KMS-11 (cell line): ENCODE measurements at regions not wholly inside any gene's neighbourhood (a gene's known extent, or its start where the extent isn't known, plus 50 kb on each side); places are given as distances from the start of the nearest gene placed in this dataset.

Source experiments
- H2AFZ ChIP-seq: fragments of 200-600 bp; sonication (generic); 2 replicates; pipeline ENCODE4 v1.6.1; 2016; ENCODE audit warnings: antibody characterized with exemption, mixed run types, low read depth
- H3K27ac ChIP-seq: fragments of 200-600 bp; sonication (generic); 2 replicates; pipeline ENCODE4 v1.6.1; 2016; ENCODE audit warnings: mild to moderate bottlenecking, mixed run types
- H3K27me3 ChIP-seq: fragments of 200-600 bp; sonication (generic); 2 replicates; pipeline ENCODE4 v1.6.1; 2017; ENCODE audit warnings: mild to moderate bottlenecking, low read depth, mixed run types, moderate library complexity; ENCODE audit not compliant: insufficient read depth
- H3K36me3 ChIP-seq: fragments of 200-600 bp; sonication (generic); 2 replicates; pipeline ENCODE4 v1.6.1; 2017; ENCODE audit warnings: mild to moderate bottlenecking, mixed run types; ENCODE audit not compliant: insufficient read depth
- H3K4me1 ChIP-seq: fragments of 200-600 bp; sonication (generic); 2 replicates; pipeline ENCODE4 v1.6.1; 2016; ENCODE audit warnings: mild to moderate bottlenecking, low read depth, mixed run types; ENCODE audit not compliant: poor library complexity, severe bottlenecking
- H3K4me2 ChIP-seq: fragments of 200-600 bp; sonication (generic); 2 replicates; pipeline ENCODE4 v1.7.0; 2016; ENCODE audit warnings: mild to moderate bottlenecking, mixed run types
- H3K4me3 ChIP-seq: fragments of 200-600 bp; sonication (generic); IDR thresholded peaks from 2 replicates; pipeline ENCODE4 v1.6.1; 2017; ENCODE audit warnings: low read depth, low read length, mixed read lengths; ENCODE audit not compliant: insufficient read depth
- H3K79me2 ChIP-seq: fragments of 200-600 bp; sonication (generic); 2 replicates; pipeline ENCODE4 v1.6.1; 2016; ENCODE audit warnings: low read depth, mixed run types; ENCODE audit not compliant: insufficient read depth
- H3K9ac ChIP-seq: fragments of 200-600 bp; sonication (generic); 2 replicates; pipeline ENCODE4 v1.6.1; 2016; ENCODE audit warnings: mild to moderate bottlenecking, mixed run types
- H4K20me1 ChIP-seq: fragments of 200-600 bp; sonication (generic); 2 replicates; pipeline ENCODE4 v1.6.1; 2016; ENCODE audit warnings: mild to moderate bottlenecking, mixed run types; ENCODE audit not compliant: insufficient read depth
- TF ChIP-seq, protein P1 (sequence below): fragments of 200-600 bp; sonication (generic); conservative IDR thresholded peaks from 2 replicates; pipeline ENCODE4 v1.6.1; 2017; ENCODE audit warnings: low read depth, mild to moderate bottlenecking, antibody characterized with exemption, low read length, moderate library complexity, mixed read lengths

DNA sequence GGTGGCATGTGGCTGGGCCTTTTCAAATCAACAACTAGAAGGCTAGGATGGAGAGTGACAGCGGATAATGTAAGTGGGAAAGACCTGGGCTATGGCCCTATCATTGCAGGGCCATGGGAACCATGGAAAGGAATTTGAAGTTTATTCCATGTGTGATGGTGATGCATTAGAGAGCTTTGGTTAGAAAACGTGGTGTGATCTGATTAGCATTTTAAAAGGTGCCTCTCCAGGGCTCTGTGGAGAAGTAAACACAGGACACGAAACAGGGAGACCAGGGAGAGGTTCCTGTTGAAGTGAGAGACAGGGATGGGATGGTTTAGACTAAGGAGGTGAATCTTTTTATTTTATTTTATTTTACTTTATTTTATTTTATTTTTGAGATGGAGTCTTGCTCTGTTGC lies 749.5 kb downstream of the GATA3 start:
- Histone ChIP-seq H3K79me2 (no peaks in the 10 kb centered on the region), H4K20me1 (no peaks in the 10 kb centered on the region), H3K4me3 (no peak overlapping the region), H3K4me1 (no peaks in the 10 kb centered on the region), H3K4me2 (no peak overlapping the region), H3K9ac (no peak overlapping the region), H2AFZ (no peak overlapping the region), H3K27me3 (no peaks in the 10 kb centered on the region), H3K36me3 (no peaks in the 10 kb centered on the region), H3K27ac (no peak overlapping the region)
- TF ChIP-seq, protein P1, sequence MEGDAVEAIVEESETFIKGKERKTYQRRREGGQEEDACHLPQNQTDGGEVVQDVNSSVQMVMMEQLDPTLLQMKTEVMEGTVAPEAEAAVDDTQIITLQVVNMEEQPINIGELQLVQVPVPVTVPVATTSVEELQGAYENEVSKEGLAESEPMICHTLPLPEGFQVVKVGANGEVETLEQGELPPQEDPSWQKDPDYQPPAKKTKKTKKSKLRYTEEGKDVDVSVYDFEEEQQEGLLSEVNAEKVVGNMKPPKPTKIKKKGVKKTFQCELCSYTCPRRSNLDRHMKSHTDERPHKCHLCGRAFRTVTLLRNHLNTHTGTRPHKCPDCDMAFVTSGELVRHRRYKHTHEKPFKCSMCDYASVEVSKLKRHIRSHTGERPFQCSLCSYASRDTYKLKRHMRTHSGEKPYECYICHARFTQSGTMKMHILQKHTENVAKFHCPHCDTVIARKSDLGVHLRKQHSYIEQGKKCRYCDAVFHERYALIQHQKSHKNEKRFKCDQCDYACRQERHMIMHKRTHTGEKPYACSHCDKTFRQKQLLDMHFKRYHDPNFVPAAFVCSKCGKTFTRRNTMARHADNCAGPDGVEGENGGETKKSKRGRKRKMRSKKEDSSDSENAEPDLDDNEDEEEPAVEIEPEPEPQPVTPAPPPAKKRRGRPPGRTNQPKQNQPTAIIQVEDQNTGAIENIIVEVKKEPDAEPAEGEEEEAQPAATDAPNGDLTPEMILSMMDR: no peak

- no peaks in the 10 kb centered on the region for H3K36me3 ChIP-seq
- no peaks in the 10 kb centered on the region for H3K79me2 ChIP-seq
- H3K27ac ChIP-seq: no peak overlapping the region
- H2AFZ ChIP-seq: no peak overlapping the region
- no peak overlapping the region for H3K9ac ChIP-seq
- no peaks in the 10 kb centered on the region for H4K20me1 ChIP-seq
- no peak overlapping the region for H3K4me3 ChIP-seq
- no peak overlapping the region for H3K4me2 ChIP-seq
- no peaks in the 10 kb centered on the region for H3K27me3 ChIP-seq
- H3K4me1 ChIP-seq: no peaks in the 10 kb centered on the region
- TF ChIP-seq, protein P1: no peak
Measured at GRCh38 chr10:8810677-8811076, 756.2 kb downstream of the GATA3 start.

DNA sequence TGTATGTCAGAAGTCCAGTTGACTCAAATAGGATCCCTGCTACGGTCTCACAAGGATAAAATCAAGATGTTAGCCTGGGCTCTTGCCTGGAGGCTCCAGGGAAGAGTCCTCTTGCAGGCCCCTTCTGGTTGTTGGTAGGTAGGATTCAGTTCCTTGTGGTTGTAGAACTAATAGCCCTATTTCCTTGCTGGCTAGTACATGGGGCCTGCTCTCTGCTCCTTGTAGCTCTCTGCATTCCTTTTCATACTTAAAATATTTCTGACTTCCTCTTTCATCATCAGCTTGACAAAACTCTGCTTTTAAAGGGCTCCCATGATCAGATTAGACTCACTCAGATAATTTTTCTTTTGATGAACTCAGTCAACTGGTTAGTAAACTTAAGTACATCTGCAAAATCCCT lies 756.7 kb downstream of the GATA3 start:
- Histone ChIP-seq H3K27me3 (no peaks in the 10 kb centered on the region), H3K4me2 (no peak overlapping the region), H2AFZ (no peak overlapping the region), H3K9ac (no peak overlapping the region), H3K4me1 (no peaks in the 10 kb centered on the region), H3K36me3 (no peaks in the 10 kb centered on the region), H3K27ac (no peak overlapping the region), H4K20me1 (no peaks in the 10 kb centered on the region), H3K4me3 (no peak overlapping the region), H3K79me2 (no peaks in the 10 kb centered on the region)
- TF ChIP-seq, protein P1: no peak

DNA sequence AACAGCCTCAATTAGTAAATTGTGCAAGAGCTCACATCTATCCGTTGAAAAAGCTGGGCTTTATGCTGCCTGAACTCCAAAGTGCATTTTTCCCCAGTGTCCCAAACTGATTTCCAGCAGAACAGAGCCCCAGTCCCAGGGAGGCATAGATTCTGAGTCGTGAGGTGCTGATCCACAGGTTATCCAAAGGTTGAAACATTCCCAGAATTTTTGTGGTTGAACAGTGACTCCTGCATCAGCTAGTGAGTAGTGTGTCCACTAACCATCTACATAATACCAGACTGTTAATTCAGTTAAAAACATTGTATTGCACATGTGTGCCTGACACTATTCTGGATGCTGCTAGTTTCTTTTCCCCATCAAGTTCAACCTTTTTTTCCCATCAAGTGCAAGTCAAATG lies 761.5 kb downstream of the GATA3 start:
- Histone ChIP-seq H3K27me3 (no peaks in the 10 kb centered on the region), H2AFZ (no peak overlapping the region), H3K36me3 (no peaks in the 10 kb centered on the region), H3K79me2 (no peaks in the 10 kb centered on the region), H4K20me1 (no peaks in the 10 kb centered on the region), H3K4me2 (no peak overlapping the region), H3K9ac (no peak overlapping the region), H3K27ac (no peak overlapping the region), H3K4me1 (no peaks in the 10 kb centered on the region), H3K4me3 (no peak overlapping the region)
- TF ChIP-seq, protein P1: no peak

DNA sequence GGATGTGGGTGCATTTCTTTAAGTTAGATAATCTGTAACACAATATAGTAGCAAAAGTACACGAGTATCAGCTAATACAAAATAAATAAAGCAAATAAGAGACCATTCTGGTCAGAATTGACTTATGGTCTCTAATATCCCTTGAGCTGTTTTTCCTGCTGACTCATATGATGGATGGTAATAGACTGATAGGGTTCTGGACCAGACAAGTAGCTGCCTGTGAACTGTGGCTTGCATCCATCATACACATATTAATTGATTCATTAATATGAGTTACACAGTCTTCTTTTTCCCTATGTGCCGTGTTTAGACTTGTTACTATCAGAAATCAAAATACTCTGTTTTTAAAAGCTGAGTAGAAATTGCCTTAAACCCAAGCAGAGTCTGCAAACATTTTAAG lies 762.8 kb downstream of the GATA3 start:
- H3K36me3 ChIP-seq: no peaks in the 10 kb centered on the region
- H3K79me2 ChIP-seq: no peaks in the 10 kb centered on the region
- no peak overlapping the region for H2AFZ ChIP-seq
- no peak overlapping the region for H3K27ac ChIP-seq
- no peak overlapping the region for H3K4me3 ChIP-seq
- H3K9ac ChIP-seq: no peak overlapping the region
- no peaks in the 10 kb centered on the region for H3K4me1 ChIP-seq
- H3K4me2 ChIP-seq: no peak overlapping the region
- no peaks in the 10 kb centered on the region for H4K20me1 ChIP-seq
- H3K27me3 ChIP-seq: no peaks in the 10 kb centered on the region
- TF ChIP-seq, protein P1: no peak
